ENCODE measurements at regions not wholly inside any gene's neighbourhood (a gene's known extent, or its start where the extent isn't known, plus 50 kb on each side); places are given as distances from the start of the nearest gene placed in this dataset.

DNA sequence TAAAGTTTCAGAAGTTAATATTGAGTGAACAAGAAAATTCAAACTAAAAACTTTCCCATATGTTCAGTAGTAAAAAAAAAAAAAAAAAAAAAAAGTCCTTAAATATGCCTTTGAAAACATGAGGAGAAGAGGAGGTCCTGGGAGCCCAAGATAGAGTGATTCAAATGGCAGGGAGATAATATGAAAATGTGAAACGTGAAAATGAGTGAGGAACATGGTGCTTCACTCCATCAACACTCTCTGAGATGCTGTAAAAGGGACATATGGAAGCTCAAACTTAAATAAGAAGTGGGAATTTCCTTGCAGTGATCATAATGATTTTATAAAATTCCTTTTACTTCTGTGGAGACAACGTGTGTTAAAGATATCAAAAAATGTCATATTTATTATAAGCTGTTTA, 423.9 kb downstream of the PABPC4L start:
- Histone ChIP-seq H3K27ac (ENCODE audit: low read depth, low read length) (no peak overlapping the region), H3K4me1 (ENCODE audit: control insufficient read depth in 1 of 2, insufficient read depth in 2 of 2, low read length in 2 of 2) (no peaks in the 10 kb centered on the region), H3K9ac (ENCODE audit: low read depth in 1 of 2, low read length in 2 of 2) (no peak overlapping the region), H3K4me3 (ENCODE audit: low read depth in 1 of 2, low read length in 2 of 2) (no peak overlapping the region), H3K9me3 (ENCODE audit: control insufficient read depth in 1 of 2, low read length in 2 of 2) (peaks cover 0 to 4% of the 10 kb centered on the region in 2 donors), H3K36me3 (ENCODE audit: control insufficient read depth in 1 of 2, insufficient read depth in 2 of 2, low read length in 2 of 2) (no peaks in the 10 kb centered on the region), H3K27me3 (ENCODE audit: control insufficient read depth in 1 of 2, insufficient read depth in 2 of 2, low read length in 2 of 2) (no peaks in the 10 kb centered on the region)

DNA sequence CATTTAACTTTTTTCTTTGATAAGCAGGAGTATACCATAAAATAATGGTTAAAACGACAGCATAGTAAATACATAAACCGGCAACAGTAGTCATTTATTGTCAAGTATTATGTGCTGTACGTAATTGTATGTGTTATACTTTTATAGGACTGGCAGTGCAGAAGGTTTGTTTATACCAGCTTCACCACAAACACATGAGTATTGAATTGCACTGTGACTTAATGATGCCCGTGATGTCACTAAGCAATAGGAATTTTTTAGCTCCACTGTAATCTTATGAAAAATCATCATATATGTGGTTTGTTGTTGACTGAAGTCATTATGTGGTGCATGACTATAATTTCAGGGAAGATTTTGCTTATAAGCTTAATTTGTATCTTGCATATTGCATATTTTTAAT, 424.6 kb downstream of the PABPC4L start:
- no peak overlapping the region for H3K4me3 ChIP-seq (ENCODE audit: low read depth in 1 of 2, low read length in 2 of 2)

GRCh38 chr4:133776503-133776902, 425.1 kb downstream of the PABPC4L start:
- Histone ChIP-seq H3K4me3 (ENCODE audit: low read depth in 1 of 2, low read length in 2 of 2) (no peak overlapping the region), H3K9me3 (ENCODE audit: control insufficient read depth in 1 of 2, low read length in 2 of 2) (peaks cover 0 to 10% of the 10 kb centered on the region in 2 donors)

More for the DNA sequence above, 424.6 kb downstream of the PABPC4L start:
- peaks cover 0 to 6% of the 10 kb centered on the region in 2 donors for H3K9me3 ChIP-seq (ENCODE audit: control insufficient read depth in 1 of 2, low read length in 2 of 2)
- no peak overlapping the region for H3K9ac ChIP-seq (ENCODE audit: low read depth in 1 of 2, low read length in 2 of 2)
- H3K27me3 ChIP-seq (ENCODE audit: control insufficient read depth in 1 of 2, insufficient read depth in 2 of 2, low read length in 2 of 2): no peaks in the 10 kb centered on the region
- H3K27ac ChIP-seq (ENCODE audit: low read depth, low read length): no peak overlapping the region
- H3K36me3 ChIP-seq (ENCODE audit: control insufficient read depth in 1 of 2, insufficient read depth in 2 of 2, low read length in 2 of 2): no peaks in the 10 kb centered on the region
- no peaks in the 10 kb centered on the region for H3K4me1 ChIP-seq (ENCODE audit: control insufficient read depth in 1 of 2, insufficient read depth in 2 of 2, low read length in 2 of 2)

DNA sequence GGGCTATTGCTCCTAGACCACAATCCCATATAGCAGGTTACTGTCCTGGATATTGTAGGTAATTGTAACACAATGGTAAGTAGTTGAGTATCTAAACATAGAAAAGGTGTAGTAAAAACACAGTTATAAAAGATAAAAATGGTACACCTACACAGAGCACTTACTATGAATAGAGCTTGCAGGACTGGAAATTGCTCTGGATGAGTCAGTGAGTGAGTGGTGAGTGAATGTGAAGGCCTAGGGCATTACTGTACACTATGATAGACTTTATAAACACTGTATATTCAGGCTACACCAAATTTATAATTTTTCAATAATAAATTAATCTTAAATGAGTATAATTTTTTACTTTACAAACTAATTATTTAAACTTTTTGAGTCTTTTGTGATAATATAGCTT, 425.7 kb downstream of the PABPC4L start:
- Histone ChIP-seq H3K36me3 (ENCODE audit: control insufficient read depth in 1 of 2, insufficient read depth in 2 of 2, low read length in 2 of 2) (no peaks in the 10 kb centered on the region), H3K4me3 (ENCODE audit: low read depth in 1 of 2, low read length in 2 of 2) (no peak overlapping the region), H3K9ac (ENCODE audit: low read depth in 1 of 2, low read length in 2 of 2) (no peak overlapping the region), H3K9me3 (ENCODE audit: control insufficient read depth in 1 of 2, low read length in 2 of 2) (peaks cover 0 to 13% of the 10 kb centered on the region in 2 donors), H3K4me1 (ENCODE audit: control insufficient read depth in 1 of 2, insufficient read depth in 2 of 2, low read length in 2 of 2) (no peaks in the 10 kb centered on the region), H3K27me3 (ENCODE audit: control insufficient read depth in 1 of 2, insufficient read depth in 2 of 2, low read length in 2 of 2) (no peaks in the 10 kb centered on the region), H3K27ac (ENCODE audit: low read depth, low read length) (no peak overlapping the region)

More at GRCh38 chr4:133776503-133776902, 425.1 kb downstream of the PABPC4L start:
- Histone ChIP-seq H3K27ac (ENCODE audit: low read depth, low read length) (no peak overlapping the region), H3K9ac (ENCODE audit: low read depth in 1 of 2, low read length in 2 of 2) (no peak overlapping the region), H3K4me1 (ENCODE audit: control insufficient read depth in 1 of 2, insufficient read depth in 2 of 2, low read length in 2 of 2) (no peaks in the 10 kb centered on the region), H3K36me3 (ENCODE audit: control insufficient read depth in 1 of 2, insufficient read depth in 2 of 2, low read length in 2 of 2) (no peaks in the 10 kb centered on the region), H3K27me3 (ENCODE audit: control insufficient read depth in 1 of 2, insufficient read depth in 2 of 2, low read length in 2 of 2) (no peaks in the 10 kb centered on the region)

- Histone ChIP-seq H3K4me3 (ENCODE audit: low read depth in 1 of 2, low read length in 2 of 2) (no peak overlapping the region), H3K9me3 (ENCODE audit: control insufficient read depth in 1 of 2, low read length in 2 of 2) (peaks cover 0 to 13% of the 10 kb centered on the region in 2 donors), H3K36me3 (ENCODE audit: control insufficient read depth in 1 of 2, insufficient read depth in 2 of 2, low read length in 2 of 2) (no peaks in the 10 kb centered on the region), H3K4me1 (ENCODE audit: control insufficient read depth in 1 of 2, insufficient read depth in 2 of 2, low read length in 2 of 2) (no peaks in the 10 kb centered on the region), H3K27ac (ENCODE audit: low read depth, low read length) (no peak overlapping the region), H3K27me3 (ENCODE audit: control insufficient read depth in 1 of 2, insufficient read depth in 2 of 2, low read length in 2 of 2) (no peaks in the 10 kb centered on the region), H3K9ac (ENCODE audit: low read depth in 1 of 2, low read length in 2 of 2) (no peak overlapping the region)
These were observed 426.1 kb downstream of the PABPC4L start for GRCh38 chr4:133775469-133775868.

- H3K4me3 ChIP-seq (ENCODE audit: low read depth in 1 of 2, low read length in 2 of 2): no peak overlapping the region
- peaks cover 0 to 7% of the 10 kb centered on the region in 2 donors for H3K9me3 ChIP-seq (ENCODE audit: control insufficient read depth in 1 of 2, low read length in 2 of 2)
- no peaks in the 10 kb centered on the region for H3K27me3 ChIP-seq (ENCODE audit: control insufficient read depth in 1 of 2, insufficient read depth in 2 of 2, low read length in 2 of 2)
- H3K9ac ChIP-seq (ENCODE audit: low read depth in 1 of 2, low read length in 2 of 2): no peak overlapping the region
- no peaks in the 10 kb centered on the region for H3K36me3 ChIP-seq (ENCODE audit: control insufficient read depth in 1 of 2, insufficient read depth in 2 of 2, low read length in 2 of 2)
- H3K27ac ChIP-seq (ENCODE audit: low read depth, low read length): no peak overlapping the region
- no peaks in the 10 kb centered on the region for H3K4me1 ChIP-seq (ENCODE audit: control insufficient read depth in 1 of 2, insufficient read depth in 2 of 2, low read length in 2 of 2)
These were observed 442.2 kb downstream of the PABPC4L start for GRCh38 chr4:133759428-133759827.

DNA sequence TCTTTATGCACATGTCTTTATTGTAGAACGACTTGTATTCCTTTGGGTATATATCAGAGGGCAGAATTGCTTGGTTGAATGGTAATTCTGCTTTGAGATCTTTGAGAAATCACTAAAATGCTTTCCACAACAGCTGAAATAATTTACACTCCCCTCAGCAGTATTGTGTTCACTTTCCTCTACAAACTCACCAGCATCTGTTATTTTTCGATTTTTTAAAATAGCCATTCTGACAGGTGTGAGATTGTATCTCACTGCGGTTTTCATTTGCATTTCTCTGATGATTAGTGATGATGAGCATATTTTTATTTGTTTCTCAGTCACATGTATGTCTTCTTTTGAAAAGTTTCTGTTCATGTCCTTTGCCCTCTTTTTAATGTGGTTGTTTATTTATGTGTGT, 459.8 kb downstream of the PABPC4L start:
- H3K27ac ChIP-seq (ENCODE audit: low read depth, low read length): no peak overlapping the region
- no peak overlapping the region for H3K9ac ChIP-seq (ENCODE audit: low read depth in 1 of 2, low read length in 2 of 2)
- H3K36me3 ChIP-seq (ENCODE audit: control insufficient read depth in 1 of 2, insufficient read depth in 2 of 2, low read length in 2 of 2): no peaks in the 10 kb centered on the region

GRCh38 chr4:133720001-133720400, 481.6 kb downstream of the PABPC4L start:
- no peaks in the 10 kb centered on the region for H3K4me1 ChIP-seq (ENCODE audit: control insufficient read depth in 1 of 2, insufficient read depth in 2 of 2, low read length in 2 of 2)
- no peaks in the 10 kb centered on the region for H3K36me3 ChIP-seq (ENCODE audit: control insufficient read depth in 1 of 2, insufficient read depth in 2 of 2, low read length in 2 of 2)
- no peak overlapping the region for H3K4me3 ChIP-seq (ENCODE audit: low read depth in 1 of 2, low read length in 2 of 2)

More for the DNA sequence above, 459.8 kb downstream of the PABPC4L start:
- H3K4me1 ChIP-seq (ENCODE audit: control insufficient read depth in 1 of 2, insufficient read depth in 2 of 2, low read length in 2 of 2): no peaks in the 10 kb centered on the region
- H3K4me3 ChIP-seq (ENCODE audit: low read depth in 1 of 2, low read length in 2 of 2): no peak overlapping the region
- no peaks in the 10 kb centered on the region for H3K27me3 ChIP-seq (ENCODE audit: control insufficient read depth in 1 of 2, insufficient read depth in 2 of 2, low read length in 2 of 2)
- H3K9me3 ChIP-seq (ENCODE audit: control insufficient read depth in 1 of 2, low read length in 2 of 2): peaks cover 0 to 16% of the 10 kb centered on the region in 2 donors

GRCh38 chr4:133719098-133719497, 482.5 kb downstream of the PABPC4L start:
- Histone ChIP-seq H3K27ac (ENCODE audit: low read depth, low read length) (no peak overlapping the region), H3K4me3 (ENCODE audit: low read depth in 1 of 2, low read length in 2 of 2) (no peak overlapping the region), H3K36me3 (ENCODE audit: control insufficient read depth in 1 of 2, insufficient read depth in 2 of 2, low read length in 2 of 2) (no peaks in the 10 kb centered on the region), H3K27me3 (ENCODE audit: control insufficient read depth in 1 of 2, insufficient read depth in 2 of 2, low read length in 2 of 2) (no peaks in the 10 kb centered on the region), H3K4me1 (ENCODE audit: control insufficient read depth in 1 of 2, insufficient read depth in 2 of 2, low read length in 2 of 2) (no peaks in the 10 kb centered on the region), H3K9ac (ENCODE audit: low read depth in 1 of 2, low read length in 2 of 2) (no peak overlapping the region), H3K9me3 (ENCODE audit: control insufficient read depth in 1 of 2, low read length in 2 of 2) (no peaks in the 10 kb centered on the region)

More at GRCh38 chr4:133720001-133720400, 481.6 kb downstream of the PABPC4L start:
- Histone ChIP-seq H3K27me3 (ENCODE audit: control insufficient read depth in 1 of 2, insufficient read depth in 2 of 2, low read length in 2 of 2) (no peaks in the 10 kb centered on the region), H3K9ac (ENCODE audit: low read depth in 1 of 2, low read length in 2 of 2) (no peak overlapping the region), H3K27ac (ENCODE audit: low read depth, low read length) (no peak overlapping the region), H3K9me3 (ENCODE audit: control insufficient read depth in 1 of 2, low read length in 2 of 2) (no peaks in the 10 kb centered on the region)

DNA sequence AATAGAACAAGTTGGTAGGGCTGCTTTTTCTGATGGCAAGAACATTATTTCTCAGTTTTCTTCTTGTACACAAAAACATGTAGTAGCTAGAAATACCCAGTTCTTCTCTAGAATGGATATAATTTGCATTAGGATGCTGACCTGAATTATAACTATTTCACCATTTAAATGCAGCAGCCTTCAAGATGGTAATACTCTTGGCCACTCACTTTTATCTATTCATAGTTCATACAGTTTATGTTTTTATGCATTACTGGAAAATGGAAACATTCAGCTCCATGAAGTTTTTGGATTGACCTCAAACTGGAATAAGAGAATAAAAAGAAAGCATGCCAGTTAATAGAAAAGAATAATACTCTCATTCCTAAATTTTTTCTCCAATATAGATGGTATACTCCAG, 487.4 kb downstream of the PABPC4L start:
- no peak overlapping the region for H3K9ac ChIP-seq (ENCODE audit: low read depth in 1 of 2, low read length in 2 of 2)
- no peak overlapping the region for H3K27ac ChIP-seq (ENCODE audit: low read depth, low read length)
- H3K9me3 ChIP-seq (ENCODE audit: control insufficient read depth in 1 of 2, low read length in 2 of 2): peaks cover 0 to 6% of the 10 kb centered on the region in 2 donors
- H3K4me1 ChIP-seq (ENCODE audit: control insufficient read depth in 1 of 2, insufficient read depth in 2 of 2, low read length in 2 of 2): no peaks in the 10 kb centered on the region
- H3K27me3 ChIP-seq (ENCODE audit: control insufficient read depth in 1 of 2, insufficient read depth in 2 of 2, low read length in 2 of 2): no peaks in the 10 kb centered on the region
- no peaks in the 10 kb centered on the region for H3K36me3 ChIP-seq (ENCODE audit: control insufficient read depth in 1 of 2, insufficient read depth in 2 of 2, low read length in 2 of 2)
- no peak overlapping the region for H3K4me3 ChIP-seq (ENCODE audit: low read depth in 1 of 2, low read length in 2 of 2)

- Histone ChIP-seq H3K27me3 (ENCODE audit: control insufficient read depth in 1 of 2, insufficient read depth in 2 of 2, low read length in 2 of 2) (no peaks in the 10 kb centered on the region), H3K36me3 (ENCODE audit: control insufficient read depth in 1 of 2, insufficient read depth in 2 of 2, low read length in 2 of 2) (no peaks in the 10 kb centered on the region), H3K9me3 (ENCODE audit: control insufficient read depth in 1 of 2, low read length in 2 of 2) (peaks cover 0 to 6% of the 10 kb centered on the region in 2 donors), H3K9ac (ENCODE audit: low read depth in 1 of 2, low read length in 2 of 2) (no peak overlapping the region), H3K4me1 (ENCODE audit: control insufficient read depth in 1 of 2, insufficient read depth in 2 of 2, low read length in 2 of 2) (no peaks in the 10 kb centered on the region), H3K27ac (ENCODE audit: low read depth, low read length) (no peak overlapping the region), H3K4me3 (ENCODE audit: low read depth in 1 of 2, low read length in 2 of 2) (no peak overlapping the region)
These were observed 488.2 kb downstream of the PABPC4L start for GRCh38 chr4:133713340-133713739.
